ENCODE measurements at regions not wholly inside any gene's neighbourhood (a gene's known extent, or its start where the extent isn't known, plus 50 kb on each side); places are given as distances from the start of the nearest gene placed in this dataset.

- CTCF ChIA-PET, result no interaction called here
- POLR2A ChIA-PET, result no interaction called here
- Histone ChIP-seq H3K4me3 (ENCODE audit: low read depth in 2 of 2, low read length in 1 of 2) (no peak overlapping the region), H3K27ac (ENCODE audit: low read depth in 2 of 2, low read length in 1 of 2) (no peak overlapping the region), H2AFZ (ENCODE audit: low read depth) (no peak overlapping the region), H3K4me1 (ENCODE audit: control insufficient read depth in 1 of 2, insufficient read depth in 2 of 2, low read depth in 1 of 2, low read length in 1 of 2) (no peaks in the 10 kb centered on the region), H3F3A (replicated peaks; ENCODE audit: insufficient read depth) (no peaks in the 10 kb centered on the region), H3K9ac (no peak overlapping the region), H3K4me2 (no peak overlapping the region), H3K36me3 (replicated peaks in 1 of 2; ENCODE audit: control insufficient read depth in 1 of 2, insufficient read depth in 2 of 2, low read length in 1 of 2) (no peaks in the 10 kb centered on the region), H3K79me2 (ENCODE audit: insufficient read depth) (no peaks in the 10 kb centered on the region), H3K9me2 (no peaks in the 10 kb centered on the region), H4K20me1 (ENCODE audit: insufficient read depth) (no peaks in the 10 kb centered on the region), H3K27me3 (ENCODE audit: insufficient read depth) (no peaks in the 10 kb centered on the region), H3K9me3 (no peaks in the 10 kb centered on the region)
- no peak for DNase-seq
- 11% methylated on average over 3 of the region's 3 CpGs for WGBS (ENCODE audit: low lambda C conversion rate)
- TF ChIP-seq RAD21 (IDR thresholded peaks at IDR 0.05; ENCODE audit: low read length), result no peak
- TF ChIP-seq, protein P1, sequence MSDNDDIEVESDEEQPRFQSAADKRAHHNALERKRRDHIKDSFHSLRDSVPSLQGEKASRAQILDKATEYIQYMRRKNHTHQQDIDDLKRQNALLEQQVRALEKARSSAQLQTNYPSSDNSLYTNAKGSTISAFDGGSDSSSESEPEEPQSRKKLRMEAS (IDR thresholded peaks at IDR 0.05; ENCODE audit: low read depth), result no peak
- no peak for TF ChIP-seq EZH2phosphoT487 (IDR thresholded peaks at IDR 0.05; ENCODE audit: borderline replicate concordance, low read depth)
- TF ChIP-seq TCF12 (IDR thresholded peaks at IDR 0.05), result no peak
- no peak for TF ChIP-seq RFX5 (IDR thresholded peaks at IDR 0.05; ENCODE audit: low read length)
- no peak for TF ChIP-seq USF1 (IDR thresholded peaks at IDR 0.05; ENCODE audit: borderline replicate concordance, low read depth)
- TF ChIP-seq ELF1 (IDR thresholded peaks at IDR 0.05), result no peak
- no peak for TF ChIP-seq TAF1 (IDR thresholded peaks at IDR 0.05; ENCODE audit: borderline replicate concordance, low read depth, low read length)
- TF ChIP-seq CTCF (IDR thresholded peaks at IDR 0.05), result no peak
- no peak for TF ChIP-seq GATA2 (CRISPR knock-in tag; IDR thresholded peaks at IDR 0.05)
- no peak for TF ChIP-seq REST (IDR thresholded peaks at IDR 0.05; ENCODE audit: low read depth, low read length)
- TF ChIP-seq YY1 (IDR thresholded peaks at IDR 0.05; ENCODE audit: low read depth), result no peak
These were observed 226.7 kb downstream of the GRIA2 start for GRCh38 chr4:157447195-157447594.

DNA sequence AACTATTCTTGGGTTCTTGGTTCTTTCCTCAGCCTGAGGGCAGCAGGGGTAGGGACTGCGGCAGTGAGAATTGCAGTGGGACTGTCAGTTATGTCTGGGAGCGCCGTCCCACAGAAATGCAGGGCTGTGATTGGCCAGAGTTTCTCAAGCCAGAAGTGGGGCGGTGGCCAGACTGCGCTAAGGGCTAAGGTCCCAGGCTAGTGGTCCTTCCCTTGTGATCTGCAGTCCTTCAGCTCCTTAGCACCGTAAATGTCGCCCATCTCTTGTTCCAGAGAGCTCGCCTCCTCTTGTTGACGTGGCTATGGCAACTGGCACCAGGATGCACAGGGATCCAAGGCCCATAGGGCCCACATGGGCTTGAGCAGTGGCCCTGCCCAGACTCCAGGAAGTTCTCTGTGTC, 223.5 kb downstream of the GRIA2 start:
- POLR2A ChIA-PET, result no interaction called here
- CTCF ChIA-PET, result no interaction called here
- H3K36me3 ChIP-seq (replicated peaks in 1 of 2; ENCODE audit: control insufficient read depth in 1 of 2, insufficient read depth in 2 of 2, low read length in 1 of 2), result no peaks in the 10 kb centered on the region
- no peak overlapping the region for H3K4me3 ChIP-seq (ENCODE audit: low read depth in 2 of 2, low read length in 1 of 2)
- H3K79me2 ChIP-seq (ENCODE audit: insufficient read depth), result no peaks in the 10 kb centered on the region
- no peak overlapping the region for H3K27ac ChIP-seq (ENCODE audit: low read depth in 2 of 2, low read length in 1 of 2)
- H3K27me3 ChIP-seq (ENCODE audit: insufficient read depth), result no peaks in the 10 kb centered on the region
- H4K20me1 ChIP-seq (ENCODE audit: insufficient read depth), result no peaks in the 10 kb centered on the region
- no peaks in the 10 kb centered on the region for H3F3A ChIP-seq (replicated peaks; ENCODE audit: insufficient read depth)
- H3K9me3 ChIP-seq, result no peaks in the 10 kb centered on the region
- no peaks in the 10 kb centered on the region for H3K4me1 ChIP-seq (ENCODE audit: control insufficient read depth in 1 of 2, insufficient read depth in 2 of 2, low read depth in 1 of 2, low read length in 1 of 2)
- H3K9me2 ChIP-seq, result no peaks in the 10 kb centered on the region
- no peak overlapping the region for H2AFZ ChIP-seq (ENCODE audit: low read depth)
- DNase-seq, result no peak
- H3K9ac ChIP-seq, result no peak overlapping the region
- no peak overlapping the region for H3K4me2 ChIP-seq
- 65% methylated on average over 9 of the region's 9 CpGs for WGBS (ENCODE audit: low lambda C conversion rate)
- TF ChIP-seq, protein P1 (IDR thresholded peaks at IDR 0.05; ENCODE audit: low read depth), result no peak
- TF ChIP-seq RFX5 (IDR thresholded peaks at IDR 0.05; ENCODE audit: low read length), result no peak
- no peak for TF ChIP-seq REST (IDR thresholded peaks at IDR 0.05; ENCODE audit: low read depth, low read length)
- TF ChIP-seq CTCF (IDR thresholded peaks at IDR 0.05), result no peak
